ENCODE measurements at regions not wholly inside any gene's neighbourhood (a gene's known extent, or its start where the extent isn't known, plus 50 kb on each side); places are given as distances from the start of the nearest gene placed in this dataset.

GRCh38 chr12:76702946-76703345 lies 61.0 kb upstream of the ZDHHC17 start:
- H3K9me3 ChIP-seq (ENCODE audit: control insufficient read depth, low read length), result no peaks in the 10 kb centered on the region
- no peak overlapping the region for H3K27ac ChIP-seq (ENCODE audit: low read depth, low read length, severe bottlenecking)
- no peak overlapping the region for H3K4me3 ChIP-seq (ENCODE audit: extremely low read depth, insufficient read depth, low read length, poor library complexity, severe bottlenecking)
- no peaks in the 10 kb centered on the region for H3K36me3 ChIP-seq (ENCODE audit: control insufficient read depth, insufficient read depth, low read length)
- 80 to 100% methylated on average over 2 of the region's 4 CpGs for WGBS, 2 experiments (ENCODE audit: insufficient coverage in 2 of 2)
- peaks cover 34% of the 10 kb centered on the region for H3K4me1 ChIP-seq (ENCODE audit: control insufficient read depth, insufficient read depth, low read length, poor library complexity, severe bottlenecking)

GRCh38 chr12:76704693-76705092 lies 59.2 kb upstream of the ZDHHC17 start:
- no peaks in the 10 kb centered on the region for H3K36me3 ChIP-seq (ENCODE audit: control insufficient read depth, insufficient read depth, low read length)
- H3K4me1 ChIP-seq (ENCODE audit: control insufficient read depth, insufficient read depth, low read length, poor library complexity, severe bottlenecking), result peaks cover 31% of the 10 kb centered on the region
- 74 to 78% methylated on average over 2 of the region's 2 CpGs for WGBS, 2 experiments (ENCODE audit: insufficient coverage in 2 of 2)
- H3K27ac ChIP-seq (ENCODE audit: low read depth, low read length, severe bottlenecking), result no peak overlapping the region
- no peak overlapping the region for H3K4me3 ChIP-seq (ENCODE audit: extremely low read depth, insufficient read depth, low read length, poor library complexity, severe bottlenecking)
- no peaks in the 10 kb centered on the region for H3K9me3 ChIP-seq (ENCODE audit: control insufficient read depth, low read length)

- H3K27ac ChIP-seq (ENCODE audit: low read depth, low read length, severe bottlenecking), result no peak overlapping the region
- no peaks in the 10 kb centered on the region for H3K36me3 ChIP-seq (ENCODE audit: control insufficient read depth, insufficient read depth, low read length)
- peaks cover 31% of the 10 kb centered on the region for H3K4me1 ChIP-seq (ENCODE audit: control insufficient read depth, insufficient read depth, low read length, poor library complexity, severe bottlenecking)
- no peak overlapping the region for H3K4me3 ChIP-seq (ENCODE audit: extremely low read depth, insufficient read depth, low read length, poor library complexity, severe bottlenecking)
- no peaks in the 10 kb centered on the region for H3K9me3 ChIP-seq (ENCODE audit: control insufficient read depth, low read length)
Measured at GRCh38 chr12:76706101-76706500, 57.8 kb upstream of the ZDHHC17 start.

- Histone ChIP-seq H3K27ac (ENCODE audit: low read depth, low read length, severe bottlenecking) (no peak overlapping the region), H3K36me3 (ENCODE audit: control insufficient read depth, insufficient read depth, low read length) (no peaks in the 10 kb centered on the region), H3K9me3 (ENCODE audit: control insufficient read depth, low read length) (no peaks in the 10 kb centered on the region), H3K4me1 (ENCODE audit: control insufficient read depth, insufficient read depth, low read length, poor library complexity, severe bottlenecking) (peaks cover 31% of the 10 kb centered on the region), H3K4me3 (ENCODE audit: extremely low read depth, insufficient read depth, low read length, poor library complexity, severe bottlenecking) (no peak overlapping the region)
Measured at GRCh38 chr12:76706761-76707160, 57.2 kb upstream of the ZDHHC17 start.

GRCh38 chr12:76707772-76708171 lies 56.1 kb upstream of the ZDHHC17 start:
- no peaks in the 10 kb centered on the region for H3K36me3 ChIP-seq (ENCODE audit: control insufficient read depth, insufficient read depth, low read length)
- H3K4me3 ChIP-seq (ENCODE audit: extremely low read depth, insufficient read depth, low read length, poor library complexity, severe bottlenecking), result no peak overlapping the region
- WGBS, 2 experiments (ENCODE audit: insufficient coverage in 2 of 2), result no CpG with 5 or more reads among the region's 4 CpGs
- H3K4me1 ChIP-seq (ENCODE audit: control insufficient read depth, insufficient read depth, low read length, poor library complexity, severe bottlenecking), result peaks cover 31% of the 10 kb centered on the region
- H3K27ac ChIP-seq (ENCODE audit: low read depth, low read length, severe bottlenecking), result no peak overlapping the region
- H3K9me3 ChIP-seq (ENCODE audit: control insufficient read depth, low read length), result no peaks in the 10 kb centered on the region

- peaks cover 35% of the 10 kb centered on the region for H3K4me1 ChIP-seq (ENCODE audit: control insufficient read depth, insufficient read depth, low read length, poor library complexity, severe bottlenecking)
- no peak overlapping the region for H3K4me3 ChIP-seq (ENCODE audit: extremely low read depth, insufficient read depth, low read length, poor library complexity, severe bottlenecking)
- WGBS, 2 experiments (ENCODE audit: insufficient coverage in 2 of 2), result 20% methylated on average over 1 of the region's 2 CpGs; no CpG with 5 or more reads in 1 of the 2 experiments
- H3K27ac ChIP-seq (ENCODE audit: low read depth, low read length, severe bottlenecking), result no peak overlapping the region
- H3K36me3 ChIP-seq (ENCODE audit: control insufficient read depth, insufficient read depth, low read length), result no peaks in the 10 kb centered on the region
- H3K9me3 ChIP-seq (ENCODE audit: control insufficient read depth, low read length), result no peaks in the 10 kb centered on the region
Measured at GRCh38 chr12:76708296-76708695, 55.6 kb upstream of the ZDHHC17 start.

- Histone ChIP-seq H3K4me1 (ENCODE audit: control insufficient read depth, insufficient read depth, low read length, poor library complexity, severe bottlenecking) (peaks cover 23% of the 10 kb centered on the region), H3K4me3 (ENCODE audit: extremely low read depth, insufficient read depth, low read length, poor library complexity, severe bottlenecking) (no peak overlapping the region), H3K27ac (ENCODE audit: low read depth, low read length, severe bottlenecking) (no peak overlapping the region), H3K36me3 (ENCODE audit: control insufficient read depth, insufficient read depth, low read length) (no peaks in the 10 kb centered on the region), H3K9me3 (ENCODE audit: control insufficient read depth, low read length) (peaks cover 7% of the 10 kb centered on the region)
- WGBS, 2 experiments (ENCODE audit: insufficient coverage in 2 of 2), result no CpG with 5 or more reads among the region's 3 CpGs
Measured at GRCh38 chr12:76711241-76711640, 52.7 kb upstream of the ZDHHC17 start.

- Histone ChIP-seq H3K4me1 (ENCODE audit: control insufficient read depth, insufficient read depth, low read length, poor library complexity, severe bottlenecking) (peaks cover 17% of the 10 kb centered on the region), H3K36me3 (ENCODE audit: control insufficient read depth, insufficient read depth, low read length) (no peaks in the 10 kb centered on the region), H3K4me3 (ENCODE audit: extremely low read depth, insufficient read depth, low read length, poor library complexity, severe bottlenecking) (no peak overlapping the region), H3K27ac (ENCODE audit: low read depth, low read length, severe bottlenecking) (no peak overlapping the region), H3K9me3 (ENCODE audit: control insufficient read depth, low read length) (peaks cover 7% of the 10 kb centered on the region)
- 41 to 64% methylated on average over 3 of the region's 4 CpGs for WGBS, 2 experiments (ENCODE audit: insufficient coverage in 2 of 2)
Measured at GRCh38 chr12:76713130-76713529, 50.8 kb upstream of the ZDHHC17 start.

- H3K36me3 ChIP-seq (ENCODE audit: control insufficient read depth, insufficient read depth, low read length), result no peaks in the 10 kb centered on the region
- peaks cover 18% of the 10 kb centered on the region for H3K4me1 ChIP-seq (ENCODE audit: control insufficient read depth, insufficient read depth, low read length, poor library complexity, severe bottlenecking)
- peaks cover 7% of the 10 kb centered on the region for H3K9me3 ChIP-seq (ENCODE audit: control insufficient read depth, low read length)
- no peak overlapping the region for H3K4me3 ChIP-seq (ENCODE audit: extremely low read depth, insufficient read depth, low read length, poor library complexity, severe bottlenecking)
- H3K27ac ChIP-seq (ENCODE audit: low read depth, low read length, severe bottlenecking), result no peak overlapping the region
Measured at GRCh38 chr12:76713986-76714385, 49.9 kb upstream of the ZDHHC17 start.
